NCI-H2029 treated with DMSO at 0.1 percent for 48 hours (cell line): ENCODE measurements at regions not wholly inside any gene's neighbourhood (a gene's known extent, or its start where the extent isn't known, plus 50 kb on each side); places are given as distances from the start of the nearest gene placed in this dataset.
"Not testable (repeated sequence)": the region's sequence is repeated elsewhere in the genome, so short reads cannot be mapped to it uniquely, and the experiment has no call there.

Source experiments
- DNase-seq: peaks from one replicate; lab custom pipeline; 2025; lab: John Stamatoyannopoulos, UW

DNA sequence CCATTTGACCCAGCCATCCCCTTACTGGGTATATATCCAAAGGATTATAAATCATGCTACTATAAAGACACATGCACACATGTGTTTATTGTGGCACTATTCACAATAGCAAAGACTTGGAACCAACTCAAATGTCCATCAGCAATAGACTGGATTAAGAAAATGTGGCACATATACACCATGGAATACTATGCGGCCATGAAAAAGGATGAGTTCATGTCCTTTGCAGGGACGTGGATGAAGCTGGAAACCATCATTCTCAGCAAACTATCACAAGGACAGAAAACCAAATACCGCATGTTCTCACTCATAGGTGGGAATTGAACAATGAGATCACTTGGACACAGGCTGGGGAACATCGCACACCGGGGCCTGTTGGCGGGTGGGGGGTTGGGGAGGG is 913.4 kb upstream of the DIAPH2 start:
- DNase-seq = not testable (repeated sequence)

DNA sequence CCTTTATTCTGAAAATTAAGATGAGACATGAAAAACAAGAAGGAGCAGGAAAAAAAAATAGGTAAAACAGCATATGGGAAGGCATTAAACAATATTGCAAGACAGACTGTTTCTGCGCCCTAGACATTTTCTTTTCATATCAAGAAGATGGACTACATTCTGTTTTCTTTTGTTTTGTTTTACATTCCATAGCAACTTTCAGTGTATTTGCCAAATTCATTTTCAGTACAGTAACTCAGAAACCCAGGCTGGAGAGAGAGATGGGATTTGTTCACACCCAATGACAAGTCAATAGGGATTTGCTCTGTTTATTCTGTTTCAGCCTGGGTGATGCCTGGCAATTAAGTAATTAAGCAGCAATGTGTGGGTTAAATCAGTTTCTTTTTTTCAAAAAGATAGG is 892.8 kb upstream of the DIAPH2 start:
- DNase-seq = no peak

DNA sequence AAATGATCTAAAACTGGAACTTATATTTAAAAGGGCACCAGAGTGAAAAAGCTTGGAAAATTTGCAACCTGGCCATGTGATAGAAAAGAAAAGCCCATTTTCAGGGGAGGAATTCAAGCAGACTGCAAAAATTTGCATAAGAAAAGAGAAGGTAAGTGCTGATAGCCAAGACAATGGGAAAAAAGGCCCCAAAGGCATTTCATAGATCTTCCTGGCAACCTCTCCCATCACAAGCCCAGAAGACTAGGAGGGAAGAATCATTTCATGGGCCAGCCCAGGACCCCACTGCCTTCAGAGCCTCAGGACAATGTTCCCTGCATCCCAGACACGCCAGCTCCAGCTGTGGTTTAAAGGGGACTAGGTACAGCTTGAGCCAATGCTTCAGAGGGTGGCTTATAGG is 887.3 kb upstream of the DIAPH2 start:
- no peak for DNase-seq

DNA sequence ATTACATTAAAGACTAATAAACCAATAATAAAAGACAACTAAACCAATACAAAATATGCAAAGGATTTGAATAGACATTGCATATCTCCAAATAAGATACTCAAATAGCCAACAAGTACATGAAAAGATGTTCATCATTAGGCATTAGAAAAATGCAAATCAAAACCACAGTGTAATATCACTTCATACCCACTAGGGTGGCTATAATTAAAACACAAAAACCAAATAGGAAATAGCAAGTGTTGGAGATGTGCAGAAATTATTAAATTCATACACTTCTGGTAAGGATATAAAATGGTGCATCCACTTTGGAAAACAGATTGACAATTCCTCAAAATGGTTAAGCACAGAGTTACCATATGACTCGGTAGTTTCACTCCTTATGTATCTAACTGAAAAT is 860.8 kb upstream of the DIAPH2 start:
- no peak for DNase-seq

DNA sequence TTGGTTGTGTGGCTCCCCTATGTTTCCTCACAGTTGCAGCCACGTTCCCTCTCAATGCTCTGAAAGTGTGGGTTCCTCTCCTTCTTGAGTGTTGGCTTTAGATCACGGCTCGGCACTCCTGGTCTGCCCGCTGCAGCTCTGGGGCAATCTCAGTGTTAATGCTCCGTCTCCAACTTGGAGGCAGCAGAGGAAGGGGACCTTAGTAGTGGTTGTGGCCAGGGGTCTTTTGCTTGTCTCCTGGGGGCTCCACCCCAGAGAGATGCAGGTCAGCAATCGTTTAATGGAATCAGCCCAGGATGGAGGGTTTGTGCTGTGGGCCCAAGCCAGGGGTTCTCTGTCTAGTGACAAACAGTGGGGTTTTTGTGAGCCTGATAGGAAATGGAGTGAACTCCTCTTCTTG is 849.4 kb upstream of the DIAPH2 start:
- DNase-seq = no peak

DNA sequence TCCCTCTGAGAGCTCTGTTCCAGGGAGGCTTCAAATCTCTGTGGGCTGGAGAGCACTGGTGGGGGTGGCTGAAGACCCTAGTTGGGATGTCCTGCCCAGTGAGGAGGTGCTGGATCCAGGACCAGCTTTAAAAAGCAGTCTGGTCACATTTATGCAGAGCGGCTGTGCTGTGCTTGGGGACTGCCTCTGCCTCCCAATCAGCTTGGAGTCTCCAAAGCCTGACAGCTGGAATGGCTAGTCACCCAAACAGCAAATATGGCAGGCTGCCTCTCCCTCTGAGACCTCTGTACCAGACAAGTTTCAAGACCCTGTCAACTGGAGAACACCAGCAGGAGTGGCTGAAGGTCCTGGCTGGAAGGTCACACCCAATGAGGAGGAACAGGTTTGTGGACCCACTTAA is 848.1 kb upstream of the DIAPH2 start:
- DNase-seq = no peak

DNA sequence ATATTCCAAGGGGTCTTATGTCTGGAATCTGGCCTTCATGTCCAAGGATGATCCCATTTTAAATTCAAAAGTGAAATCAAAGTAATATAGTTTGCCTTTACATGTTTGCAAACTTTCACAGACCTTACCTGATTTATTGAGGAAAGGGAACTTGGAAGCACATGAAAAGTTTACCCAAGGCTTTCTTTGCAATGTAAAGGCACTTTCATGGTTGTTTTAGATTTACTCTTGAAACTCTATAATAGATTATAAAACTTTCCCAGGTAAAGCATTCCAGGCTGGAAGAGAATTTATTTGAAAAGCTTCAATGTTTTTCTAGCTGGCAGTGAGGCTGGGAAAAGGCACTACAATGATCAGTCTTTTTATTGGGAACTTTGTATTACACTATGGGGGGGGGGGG is 842.8 kb upstream of the DIAPH2 start:
- DNase-seq = no peak

DNA sequence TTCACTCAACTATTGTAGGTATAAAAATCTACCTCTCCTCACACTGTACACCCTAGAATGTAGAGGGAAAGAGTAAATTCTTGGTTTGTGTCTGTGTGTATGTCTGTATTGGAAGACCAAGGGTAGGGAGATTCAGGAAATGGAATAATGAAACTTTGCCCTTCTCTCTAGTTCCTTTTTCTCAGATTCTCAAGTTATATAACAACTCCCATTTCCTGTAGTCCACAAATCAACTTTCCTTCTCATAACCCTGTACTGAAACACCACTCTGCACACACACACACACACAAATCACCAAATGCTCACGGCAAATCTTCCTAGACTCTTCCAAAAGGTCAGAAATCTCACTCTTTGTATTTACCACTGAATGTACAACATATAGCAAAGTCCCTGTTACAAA is 824.5 kb upstream of the DIAPH2 start:
- no peak for DNase-seq

DNA sequence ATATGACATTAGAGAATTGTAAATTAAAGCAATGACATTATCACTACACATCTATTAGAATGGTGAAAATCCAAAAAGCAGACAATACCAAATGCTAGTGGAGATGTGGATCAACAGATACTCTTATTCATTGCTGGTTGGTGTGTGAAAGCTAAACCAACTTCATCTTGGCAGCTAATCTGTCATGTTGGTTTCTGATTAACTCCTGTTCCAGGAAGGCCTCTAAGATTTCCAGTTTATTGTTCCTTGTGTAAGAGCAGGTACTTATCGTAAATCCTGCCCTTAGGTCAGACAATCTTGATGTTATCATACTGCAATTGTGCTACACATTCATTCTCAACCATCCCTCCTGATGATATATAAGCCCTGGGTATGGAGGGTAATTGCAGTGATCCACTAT is 809.0 kb upstream of the DIAPH2 start:
- no peak for DNase-seq

DNA sequence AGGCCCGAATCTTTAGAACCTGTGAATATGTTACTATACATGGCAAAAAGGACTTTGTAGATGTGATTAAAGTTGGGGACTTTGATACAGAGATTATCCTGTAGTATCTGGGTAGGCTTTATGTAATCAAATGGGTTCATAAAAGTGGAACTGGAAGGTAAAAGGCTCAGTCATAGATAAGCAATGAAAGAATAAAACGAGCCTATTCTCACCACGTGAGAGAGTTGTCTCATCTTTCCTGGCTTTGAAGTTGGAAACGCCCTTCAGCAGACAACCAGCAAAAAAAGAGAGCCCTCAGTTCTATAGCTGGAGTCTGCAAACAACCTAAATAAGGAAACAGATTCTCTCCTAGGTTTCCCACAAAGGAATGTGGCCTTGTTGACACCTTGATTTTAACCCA is 805.8 kb upstream of the DIAPH2 start:
- no peak for DNase-seq

DNA sequence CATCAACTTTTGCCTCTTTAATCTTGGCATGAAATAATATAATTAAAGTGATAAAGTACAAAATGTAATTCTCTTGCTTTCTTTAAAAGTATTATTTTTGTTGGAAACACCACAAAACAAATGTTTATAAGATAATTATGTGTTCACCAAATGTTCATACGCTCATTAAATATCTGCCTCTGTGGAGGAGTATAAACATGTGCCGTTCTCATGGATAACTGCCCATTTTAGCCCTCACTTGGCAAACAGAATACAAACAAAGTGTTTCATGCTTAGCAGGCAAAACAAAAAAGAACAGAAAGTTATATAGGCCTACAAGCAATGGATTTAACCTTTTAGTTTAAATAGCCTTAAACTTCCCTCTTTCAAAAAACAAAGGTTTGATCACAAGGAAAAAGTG is 800.5 kb upstream of the DIAPH2 start:
- DNase-seq = no peak

DNA sequence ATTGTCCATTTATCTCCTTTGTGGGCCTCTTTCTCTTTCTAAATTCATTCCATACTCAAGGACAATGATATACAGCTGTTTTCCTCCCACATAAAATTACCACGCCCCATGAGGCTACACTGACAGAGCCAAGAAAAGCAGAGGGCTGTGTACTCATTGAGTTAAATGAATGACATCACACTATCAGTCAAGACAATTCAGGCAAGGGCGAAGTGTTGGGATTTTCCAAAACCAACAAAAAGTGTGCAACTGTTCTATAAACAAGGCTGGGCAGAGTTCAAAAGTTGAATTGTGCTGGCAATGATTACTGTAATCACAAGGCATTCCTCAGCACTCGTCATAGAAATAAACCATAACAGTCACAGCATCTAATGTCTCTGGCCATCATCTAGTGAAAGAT is 799.6 kb upstream of the DIAPH2 start:
- no peak for DNase-seq

DNA sequence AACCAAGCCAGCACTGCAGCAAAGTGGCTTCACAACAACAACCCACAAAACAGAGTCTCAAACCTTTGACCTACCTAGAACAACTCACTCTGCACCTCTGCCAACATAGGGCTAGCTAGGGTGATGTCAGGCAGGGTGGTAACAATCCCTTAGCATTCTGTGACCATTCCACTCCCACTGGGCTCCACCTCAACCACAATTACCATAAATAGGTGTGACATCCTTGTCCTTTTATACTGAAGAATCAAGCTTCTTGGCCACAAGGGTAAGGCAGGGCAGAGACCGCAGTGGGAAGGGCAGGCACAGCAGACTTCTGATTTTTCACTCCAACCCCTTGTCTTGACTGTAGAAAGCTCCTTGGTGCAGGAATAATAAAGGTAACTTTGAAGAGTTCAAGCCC is 795.4 kb upstream of the DIAPH2 start:
- no peak for DNase-seq

DNA sequence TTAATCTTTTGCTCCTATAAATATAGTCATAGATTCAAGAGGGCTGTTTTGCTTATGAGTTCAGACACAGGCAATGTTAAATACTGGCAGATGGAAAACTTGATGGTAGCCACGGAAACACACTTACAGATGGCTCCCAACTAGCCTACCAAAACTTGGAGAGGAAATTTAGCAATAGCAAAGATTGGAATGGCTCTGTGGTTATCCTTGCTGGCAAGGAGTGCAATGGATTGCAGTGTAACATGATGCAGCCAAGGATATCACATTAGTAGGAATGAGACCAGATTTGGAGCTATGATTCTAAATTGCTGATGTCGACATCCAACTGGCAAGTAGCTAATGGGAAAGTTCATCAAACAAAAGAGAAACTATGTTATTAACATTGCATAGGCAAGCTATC is 791.0 kb upstream of the DIAPH2 start:
- no peak for DNase-seq

DNA sequence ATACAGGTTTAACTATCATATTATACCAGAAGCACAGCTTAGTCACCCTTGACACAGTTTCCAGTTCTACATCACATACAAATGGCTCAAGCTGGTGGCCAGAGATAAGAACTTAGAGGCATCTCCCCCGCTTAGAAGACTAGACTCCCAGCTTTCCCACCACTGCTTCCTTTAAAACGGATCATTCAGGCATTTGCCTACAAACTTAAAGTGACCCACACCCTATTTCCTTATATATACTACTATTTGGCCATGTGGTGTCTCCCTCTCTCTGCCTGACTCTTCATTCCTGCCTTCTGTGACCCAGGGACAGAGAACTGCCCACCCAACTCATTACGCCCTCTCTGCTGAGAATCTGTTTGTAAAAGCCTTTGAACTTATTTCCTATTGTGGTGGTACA is 781.2 kb upstream of the DIAPH2 start:
- DNase-seq = no peak

DNA sequence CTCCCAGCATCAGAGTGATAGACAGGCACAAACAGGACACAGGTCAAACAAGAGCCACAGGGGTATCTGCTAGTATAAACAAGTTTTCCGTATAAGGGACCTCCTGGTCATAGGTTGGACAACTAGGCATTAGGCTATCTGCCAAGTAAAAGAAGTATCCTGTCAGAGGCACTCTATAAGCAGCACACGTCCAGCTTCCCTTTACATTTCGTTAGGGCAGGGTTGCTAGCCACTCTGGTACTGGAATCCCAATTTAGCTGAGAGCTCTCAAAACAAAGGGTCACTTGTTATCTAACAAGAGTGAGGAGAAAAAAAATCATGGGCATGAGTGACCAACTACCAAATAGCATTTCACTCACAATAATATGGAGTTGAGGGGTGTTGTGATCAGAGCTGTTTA is 780.7 kb upstream of the DIAPH2 start:
- no peak for DNase-seq

DNA sequence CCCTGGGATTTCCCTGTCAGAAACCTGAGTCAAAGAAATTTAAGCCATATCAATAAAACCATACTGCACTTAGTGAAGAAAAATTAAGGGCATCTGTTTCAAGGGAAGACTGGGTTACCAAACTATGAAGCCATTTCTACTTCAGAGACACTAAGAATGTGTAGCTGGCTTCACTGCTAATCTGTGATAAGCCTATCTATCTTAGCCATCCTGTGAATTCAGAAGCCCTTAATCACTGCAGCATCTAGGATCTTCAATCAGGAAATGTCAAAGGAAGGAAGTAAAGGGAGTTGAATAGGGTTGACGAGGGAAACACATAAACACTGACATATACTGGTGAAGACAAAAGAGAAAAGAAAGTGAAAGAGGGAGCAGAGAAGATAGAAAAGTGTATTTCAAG is 777.6 kb upstream of the DIAPH2 start:
- no peak for DNase-seq

DNA sequence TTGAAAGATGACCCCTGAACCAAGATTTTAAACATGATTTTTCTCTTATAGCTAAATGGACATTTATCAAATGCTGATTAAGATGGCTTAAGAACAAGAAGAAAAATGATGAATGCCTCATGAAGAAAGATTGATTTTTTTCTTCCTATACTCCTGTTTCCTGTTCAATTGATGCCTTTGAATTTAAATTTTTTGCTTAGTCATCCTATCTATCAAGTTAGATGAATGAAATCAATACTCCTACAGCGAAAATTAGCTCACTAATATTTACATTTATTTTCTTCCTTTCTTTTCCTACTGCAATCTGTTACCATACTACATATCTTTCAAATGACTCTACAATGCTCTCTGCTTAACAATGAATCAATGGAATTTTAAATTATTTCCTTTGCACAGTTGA is 773.6 kb upstream of the DIAPH2 start:
- DNase-seq = no peak

DNA sequence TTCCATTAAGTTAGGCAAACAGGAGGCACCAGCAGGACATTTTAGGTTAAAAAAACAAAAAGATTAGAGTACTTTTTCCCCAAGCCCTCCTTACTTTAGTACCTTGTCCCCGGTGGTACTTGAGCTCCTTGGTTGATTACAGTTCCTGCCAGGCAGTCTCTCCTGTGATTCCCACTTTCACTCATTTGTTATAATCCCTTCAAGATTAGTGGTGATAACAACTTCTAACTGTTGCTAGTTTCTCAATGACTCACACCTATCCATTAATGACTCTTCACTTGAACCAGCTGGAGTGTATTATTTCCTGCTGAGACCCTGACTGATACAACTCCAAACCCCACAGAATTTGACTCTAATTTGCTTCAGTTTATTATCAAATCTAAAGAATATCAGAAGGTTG is 765.0 kb upstream of the DIAPH2 start:
- DNase-seq = no peak

DNA sequence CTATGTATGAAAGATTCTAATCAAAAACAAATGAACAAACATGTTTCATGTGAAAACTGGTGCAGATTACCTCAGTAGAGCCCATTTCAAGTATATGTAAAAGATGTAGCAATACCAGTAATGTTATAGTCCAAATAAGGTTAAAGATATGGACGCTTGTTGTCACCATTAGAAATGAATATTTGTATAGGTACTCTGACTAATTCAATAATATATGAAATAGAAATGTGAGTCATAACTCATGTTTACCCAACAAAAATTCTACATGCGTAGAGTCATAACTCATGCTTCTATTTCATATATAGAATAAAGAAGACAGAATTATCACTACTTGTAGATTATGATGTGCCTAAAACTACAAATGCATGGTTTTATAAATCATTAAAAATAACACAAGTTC is 739.1 kb upstream of the DIAPH2 start:
- no peak for DNase-seq

DNA sequence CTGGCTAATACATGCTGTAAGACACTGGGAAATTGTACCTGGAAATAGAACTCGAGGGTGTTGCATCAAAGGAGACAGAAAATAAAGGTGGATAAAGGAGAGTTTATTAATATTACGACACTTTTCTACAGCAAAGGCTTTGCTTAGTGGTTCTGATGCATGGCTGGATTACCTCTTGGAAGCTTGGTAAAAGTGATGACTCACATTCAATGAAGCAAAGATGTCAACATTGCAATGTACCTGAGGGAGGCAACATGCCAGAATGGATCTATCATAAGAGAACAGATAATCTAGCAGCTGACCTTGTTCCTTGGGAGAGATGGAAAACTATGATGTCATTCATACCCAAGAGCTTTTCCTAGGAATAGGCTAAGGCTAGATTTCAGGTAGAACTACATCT is 735.1 kb upstream of the DIAPH2 start:
- no peak for DNase-seq

DNA sequence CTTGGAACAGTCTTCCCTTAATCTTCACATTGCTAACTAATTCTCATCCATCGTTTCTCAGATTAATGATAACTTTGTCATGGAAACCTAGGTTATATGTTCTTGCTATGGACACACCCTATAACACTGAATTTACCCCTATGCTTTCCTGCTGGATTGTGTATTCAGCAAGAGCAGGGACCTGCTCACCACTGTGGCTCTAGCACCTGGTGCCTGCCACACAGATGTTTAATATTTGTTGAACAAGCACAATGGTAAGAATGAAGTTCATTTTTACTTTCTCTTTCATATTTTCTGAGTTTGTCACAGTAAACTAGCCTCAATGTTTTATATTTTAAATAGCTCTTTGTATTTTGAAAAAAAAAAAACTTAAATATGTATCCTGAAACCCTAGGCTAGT is 734.0 kb upstream of the DIAPH2 start:
- DNase-seq = no peak

DNA sequence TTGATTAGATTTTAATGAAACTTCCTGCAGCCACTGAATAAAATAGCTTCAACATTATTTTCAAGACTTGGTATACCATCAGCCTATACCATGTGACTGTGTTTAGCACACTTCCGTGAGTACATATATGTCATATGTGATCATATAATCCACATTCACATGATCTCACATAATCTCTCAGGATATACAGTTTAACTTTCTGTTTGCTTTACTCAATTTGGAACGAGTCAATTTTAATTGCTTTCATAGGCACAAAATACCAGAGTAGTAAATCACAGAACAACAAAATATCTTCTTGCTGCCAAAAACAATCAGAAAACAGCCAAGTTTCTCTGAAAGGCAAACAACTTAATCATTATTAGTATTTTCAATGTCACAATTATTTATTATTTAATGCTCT is 731.1 kb upstream of the DIAPH2 start:
- DNase-seq = no peak

DNA sequence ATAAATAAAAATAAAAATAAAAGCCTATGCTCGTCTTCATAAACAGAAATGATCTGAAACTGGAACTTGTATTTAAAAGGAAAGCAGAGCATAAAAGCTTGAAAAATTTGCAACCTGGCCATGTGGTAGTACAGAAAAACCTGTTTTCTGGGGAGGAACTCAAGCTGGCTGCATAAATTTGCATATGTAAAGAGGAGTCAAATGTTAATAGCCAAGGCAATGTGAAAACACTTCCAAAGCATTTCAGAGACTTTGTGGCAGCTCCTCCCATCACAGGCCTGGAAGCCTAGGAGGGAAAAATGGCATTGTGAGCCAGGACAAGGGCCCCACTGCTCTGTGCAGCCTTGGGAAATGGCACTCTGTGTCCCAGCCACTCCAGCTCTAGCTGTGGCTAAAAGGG is 727.9 kb upstream of the DIAPH2 start:
- no peak for DNase-seq

DNA sequence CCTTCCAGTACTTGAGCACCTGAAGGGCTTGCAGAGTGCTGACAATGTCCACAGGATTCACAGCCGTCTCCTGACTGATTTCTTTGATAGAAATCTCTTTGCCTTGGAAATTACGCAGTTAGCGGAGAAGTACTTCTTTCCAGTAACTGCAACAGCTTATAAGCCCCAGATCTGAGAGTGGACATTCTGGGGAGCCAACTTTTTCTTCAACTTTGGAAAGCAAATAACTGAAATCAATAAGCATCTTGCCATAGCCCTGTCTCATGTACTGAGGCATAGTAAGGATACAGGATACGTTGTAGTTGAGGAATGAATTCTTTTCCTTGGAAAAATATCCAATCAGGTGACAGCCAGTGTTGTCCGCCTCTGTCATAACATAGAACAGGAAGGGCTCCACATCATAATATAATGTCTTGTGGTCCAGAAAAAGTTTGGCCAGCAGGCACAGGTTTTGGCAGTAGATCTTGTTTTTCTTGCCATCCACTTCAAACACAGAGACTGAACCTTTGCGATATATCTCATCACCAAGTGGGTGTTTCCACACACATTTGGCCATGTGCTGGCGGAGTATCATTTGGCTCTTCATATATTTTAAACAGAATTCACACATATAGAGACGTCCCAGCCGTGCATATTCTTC is 711.1 kb upstream of the DIAPH2 start:
- not testable (repeated sequence) for DNase-seq
